GM06990 (cell line): ENCODE measurements at regions not wholly inside any gene's neighbourhood (a gene's known extent, or its start where the extent isn't known, plus 50 kb on each side); places are given as distances from the start of the nearest gene placed in this dataset.

Source experiments
- DNase-seq: peaks from one replicate; pipeline ENCODE4 v3.0.0-alpha.2; 2011; ENCODE audit not compliant: insufficient read length; ENCODE audit errors: extremely low read depth
- H3K27me3 ChIP-seq: replicated peaks from 2 replicates; pipeline ENCODE4 v1.6.0; 2011; ENCODE audit warnings: low read length; ENCODE audit not compliant: control insufficient read depth, insufficient read depth
- H3K36me3 ChIP-seq: 2 replicates; pipeline ENCODE4 v1.5.1; 2011; ENCODE audit warnings: low read length; ENCODE audit not compliant: control insufficient read depth, insufficient read depth
- H3K4me3 ChIP-seq: replicated peaks from 2 replicates; pipeline ENCODE4 v1.5.1; 2011; ENCODE audit warnings: low read depth, mild to moderate bottlenecking, control low read depth, low read length
- CTCF ChIP-seq: IDR thresholded peaks from 2 replicates; pipeline ENCODE4 v1.5.1; 2011; ENCODE audit warnings: low read length, control low read depth, mild to moderate bottlenecking, inconsistent platforms; ENCODE audit not compliant: insufficient read depth, poor library complexity, severe bottlenecking

- Histone ChIP-seq H3K27me3 (no peaks in the 10 kb centered on the region), H3K36me3 (no peaks in the 10 kb centered on the region), H3K4me3 (no peak overlapping the region)
- no peak for DNase-seq
- no peak for TF ChIP-seq CTCF
Observed at GRCh38 chr18:64994370-64994769, 756.4 kb upstream of the CDH7 start.

GRCh38 chr18:64993695-64994094 lies 757.1 kb upstream of the CDH7 start:
- no peak for DNase-seq
- Histone ChIP-seq H3K36me3 (no peaks in the 10 kb centered on the region), H3K4me3 (no peak overlapping the region), H3K27me3 (no peaks in the 10 kb centered on the region)
- TF ChIP-seq CTCF = no peak

- no peaks in the 10 kb centered on the region for H3K36me3 ChIP-seq
- TF ChIP-seq CTCF = no peak
- no peak overlapping the region for H3K4me3 ChIP-seq
- H3K27me3 ChIP-seq = no peaks in the 10 kb centered on the region
- no peak for DNase-seq
Observed at GRCh38 chr18:64992654-64993053, 758.2 kb upstream of the CDH7 start.

GRCh38 chr18:64991102-64991501 lies 759.7 kb upstream of the CDH7 start:
- Histone ChIP-seq H3K4me3 (no peak overlapping the region), H3K27me3 (no peaks in the 10 kb centered on the region), H3K36me3 (no peaks in the 10 kb centered on the region)

GRCh38 chr18:64986906-64987495 lies 763.8 kb upstream of the CDH7 start:
- no peak overlapping the region for H3K4me3 ChIP-seq
- no peaks in the 10 kb centered on the region for H3K27me3 ChIP-seq
- DNase-seq = no peak
- no peaks in the 10 kb centered on the region for H3K36me3 ChIP-seq
- no peak for TF ChIP-seq CTCF

More at GRCh38 chr18:64991102-64991501, 759.7 kb upstream of the CDH7 start:
- TF ChIP-seq CTCF = no peak
- DNase-seq = no peak
